Activated CD4-positive, alpha-beta T cell treated with anti-CD3 and anti-CD28 coated beads for 4 hours (primary cell): ENCODE measurements at regions not wholly inside any gene's neighbourhood (a gene's known extent, or its start where the extent isn't known, plus 50 kb on each side); places are given as distances from the start of the nearest gene placed in this dataset.
"Not testable (repeated sequence)": the region's sequence is repeated elsewhere in the genome, so short reads cannot be mapped to it uniquely, and the experiment has no call there.

Experiments
- DNase-seq, 2 donors: peaks; one replicate each; pipeline ENCODE4 v3.0.0-alpha.2; 2020

DNA sequence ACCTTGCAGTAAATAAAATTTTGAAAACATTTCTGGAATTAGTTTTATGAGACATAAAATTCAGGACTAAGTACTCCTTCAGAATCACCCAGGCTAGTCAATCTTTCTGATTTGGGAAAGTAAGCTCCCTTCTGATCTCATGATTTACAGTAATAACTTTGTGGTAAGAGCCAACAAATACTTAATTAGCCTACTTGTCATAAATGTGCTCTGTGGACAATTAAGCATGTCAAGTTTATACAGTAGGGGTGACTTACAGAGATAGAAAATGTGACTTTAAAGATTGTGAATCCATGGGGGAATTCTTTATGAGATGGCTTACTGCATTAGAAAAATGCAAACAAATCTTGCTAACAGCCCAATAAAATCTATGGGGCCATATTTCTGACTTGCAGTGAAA, 616.9 kb upstream of the GHITM start:
- DNase-seq = no peak

GRCh38 chr10:83522881-83523386, 616.4 kb upstream of the GHITM start:
- DNase-seq = no peak

- no peak for DNase-seq
Measured at GRCh38 chr10:83527934-83528333, 611.4 kb upstream of the GHITM start.

GRCh38 chr10:83533290-83533689, 606.0 kb upstream of the GHITM start:
- DNase-seq = no peak

GRCh38 chr10:83536426-83536825, 602.9 kb upstream of the GHITM start:
- no peak for DNase-seq

GRCh38 chr10:83538047-83538446, 601.3 kb upstream of the GHITM start:
- no peak for DNase-seq

GRCh38 chr10:83539528-83540308, 599.6 kb upstream of the GHITM start:
- DNase-seq = no peak

- DNase-seq = no peak
Measured at GRCh38 chr10:83541046-83541445, 598.3 kb upstream of the GHITM start.

DNA sequence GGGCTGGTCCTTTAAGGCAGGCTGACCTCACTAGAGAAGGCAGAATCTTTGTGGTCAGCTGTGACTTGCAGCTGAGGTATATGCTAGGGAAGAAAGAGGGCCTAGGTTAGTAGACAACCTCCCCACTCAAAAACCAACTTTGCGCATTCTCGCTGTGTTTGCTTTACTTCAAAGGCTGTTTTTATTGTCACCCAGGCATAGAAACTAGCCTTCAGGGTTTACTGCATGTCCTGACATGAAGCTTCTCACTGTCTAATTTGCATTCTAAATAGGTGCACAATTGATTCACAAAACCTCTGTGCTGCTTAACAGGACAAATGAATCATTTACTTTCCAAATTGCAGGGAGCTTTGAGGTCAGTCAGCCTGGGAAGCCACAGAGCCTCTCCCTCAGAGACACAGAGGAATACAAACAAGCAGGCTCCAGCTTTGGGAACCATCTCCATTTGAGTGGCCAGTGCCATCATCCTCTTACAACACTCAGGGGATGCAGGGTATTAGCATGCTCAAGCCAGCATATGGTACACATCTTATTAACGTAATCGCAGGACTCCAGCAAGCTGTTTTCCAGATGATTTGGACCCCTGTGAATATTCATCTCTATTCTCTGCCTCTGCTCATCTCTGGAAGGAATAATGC, 596.4 kb upstream of the GHITM start:
- no peak for DNase-seq

DNA sequence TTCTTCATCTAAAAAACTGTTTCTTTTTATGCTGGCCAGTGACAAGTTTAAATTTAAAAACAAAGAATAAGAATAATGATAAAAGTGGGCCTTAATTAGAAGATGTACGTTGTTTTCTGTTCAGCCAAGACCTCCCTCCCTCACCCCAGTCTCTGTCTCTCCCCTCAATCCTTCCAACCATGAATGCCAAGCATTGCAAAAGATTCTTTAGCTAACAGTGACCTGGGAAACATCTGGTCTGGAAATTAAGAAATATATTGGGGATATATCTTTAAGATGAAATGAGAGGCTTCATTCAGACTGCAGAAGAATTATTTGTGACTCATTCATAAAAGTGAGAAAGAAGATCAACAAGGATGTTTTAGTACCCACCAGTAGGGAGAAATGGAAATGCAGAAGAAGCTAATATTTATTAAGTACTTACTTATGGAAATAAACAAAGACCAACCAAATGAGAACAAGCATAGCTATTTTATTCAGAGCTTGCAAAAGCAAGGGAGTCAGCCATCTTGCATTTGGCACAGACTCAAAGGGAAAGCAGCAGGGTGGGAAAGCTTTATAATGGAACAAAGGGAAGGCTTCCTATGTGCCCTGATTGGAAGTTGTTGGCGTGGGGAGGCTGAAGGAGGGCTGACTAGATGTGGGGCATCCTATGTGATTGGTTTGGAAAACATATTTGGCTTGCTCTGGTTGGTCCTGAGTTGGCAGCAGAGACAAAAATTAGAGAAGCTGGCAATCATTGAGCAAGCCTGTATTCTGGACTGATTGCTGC, 595.4 kb upstream of the GHITM start:
- no peak for DNase-seq

- no peak for DNase-seq
Measured at GRCh38 chr10:83545901-83546391, 593.4 kb upstream of the GHITM start.

- DNase-seq = not testable (repeated sequence)
Measured at GRCh38 chr10:83551190-83551589, 588.1 kb upstream of the GHITM start.

GRCh38 chr10:83553366-83553765, 585.9 kb upstream of the GHITM start:
- no peak for DNase-seq

DNA sequence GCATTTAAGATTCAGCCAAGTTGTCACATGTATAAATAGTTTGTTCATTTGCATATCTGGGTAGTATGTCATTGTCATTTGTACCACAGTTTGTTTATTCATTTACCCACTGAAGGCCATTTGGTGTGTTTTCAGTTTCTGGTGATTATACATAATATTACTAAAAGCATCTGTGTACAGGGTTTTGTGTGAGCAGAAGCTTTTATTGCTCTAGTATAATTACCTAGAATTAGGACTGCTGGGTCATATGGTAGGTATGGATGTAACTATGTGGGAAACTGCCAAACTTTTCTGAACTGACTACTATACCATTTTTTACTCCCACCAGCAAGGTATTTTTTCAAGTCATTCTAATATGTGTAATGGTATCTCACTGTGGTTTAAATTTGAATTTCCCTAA, 584.0 kb upstream of the GHITM start:
- DNase-seq = no peak

DNA sequence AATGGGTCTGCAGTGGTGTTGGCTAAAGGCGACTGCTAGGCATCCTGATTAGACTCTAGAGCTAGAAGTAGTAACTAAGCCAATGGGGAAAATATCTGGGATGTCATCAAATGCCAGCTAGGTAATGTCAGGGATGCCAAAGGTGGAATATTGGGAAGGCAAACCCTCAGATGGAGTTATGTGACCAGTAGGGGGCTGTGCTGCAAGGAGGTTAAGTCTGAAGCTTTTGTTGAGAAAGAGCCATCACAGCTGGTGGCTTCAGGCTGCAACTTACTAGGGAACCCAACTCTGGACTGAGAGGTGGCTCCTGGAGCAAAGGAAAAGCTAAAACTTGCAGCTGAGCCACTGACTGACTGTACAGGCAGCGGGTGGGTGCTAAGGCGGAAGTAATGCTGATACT, 576.9 kb upstream of the GHITM start:
- DNase-seq = no peak

DNA sequence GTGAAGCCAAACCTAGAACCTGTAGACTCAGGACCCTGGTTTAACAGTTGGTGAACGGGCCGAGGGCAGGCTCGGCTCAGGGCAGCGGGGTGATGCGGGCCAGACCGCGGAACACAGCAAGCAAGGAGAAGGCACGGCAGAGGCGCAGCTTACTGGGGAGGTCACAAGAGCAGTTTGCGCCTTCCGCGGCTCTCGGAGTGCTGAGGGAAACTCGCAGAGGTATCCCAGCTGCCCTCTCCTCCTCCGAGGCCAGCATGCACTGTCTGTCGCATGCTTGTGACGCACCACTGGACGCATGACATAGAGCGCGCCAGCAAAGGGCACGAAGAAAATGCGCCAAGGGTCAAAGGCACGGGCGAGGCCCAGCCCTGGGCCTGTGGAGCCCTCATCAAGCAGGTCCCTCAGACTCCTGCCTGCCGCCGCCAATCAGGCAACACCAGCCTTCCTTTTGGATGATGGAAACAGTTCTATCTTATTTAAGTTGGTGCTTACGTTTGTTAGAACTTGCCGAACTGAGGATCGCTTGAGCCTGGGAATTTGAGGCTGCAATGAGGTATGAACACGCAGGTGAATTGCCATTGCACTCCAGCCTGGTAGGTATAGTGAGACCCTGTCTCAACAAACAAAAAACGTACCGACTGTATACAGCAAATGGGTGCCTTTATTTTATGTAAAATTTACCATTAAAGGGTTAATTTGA, 574.3 kb upstream of the GHITM start:
- no peak for DNase-seq

DNA sequence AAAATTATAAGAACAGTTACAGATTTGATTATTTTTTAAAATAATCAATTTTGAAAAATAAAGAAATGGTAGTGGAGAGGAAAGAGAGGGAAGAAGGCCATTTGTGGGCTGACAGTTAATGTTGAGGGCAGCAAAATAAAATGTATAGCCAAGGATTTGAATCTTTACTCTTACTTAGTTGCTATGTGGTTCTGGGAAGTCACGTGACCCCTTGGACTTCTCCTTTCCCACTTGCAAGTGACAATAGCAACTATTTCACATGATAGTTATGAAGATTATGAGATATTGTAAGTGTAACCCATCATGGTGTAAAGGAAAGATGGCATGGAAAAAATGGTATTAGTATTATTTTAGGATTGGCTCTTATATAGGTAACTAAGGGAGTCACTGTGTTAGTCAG, 567.3 kb upstream of the GHITM start:
- no peak for DNase-seq

- no peak for DNase-seq
Measured at GRCh38 chr10:83574770-83575169, 564.5 kb upstream of the GHITM start.

DNA sequence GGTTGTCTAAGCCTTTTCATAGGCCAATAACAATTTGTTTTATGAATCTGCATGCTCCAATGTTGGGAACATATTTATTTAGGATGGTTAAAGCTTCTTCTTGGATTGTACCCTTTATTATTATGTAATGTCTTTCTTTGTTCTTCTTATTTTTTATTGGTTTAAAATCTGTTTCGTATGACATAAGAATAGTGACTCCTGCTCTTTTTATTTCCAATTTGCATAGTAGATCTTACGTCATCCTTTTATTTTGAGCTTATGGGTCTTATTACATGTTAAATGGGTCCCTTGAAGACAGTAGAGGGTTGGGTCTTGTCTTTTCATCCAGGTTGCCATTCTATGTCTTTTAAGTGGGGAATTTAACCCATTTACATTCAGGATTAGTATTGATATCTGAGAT, 561.9 kb upstream of the GHITM start:
- no peak for DNase-seq

- no peak for DNase-seq
Measured at GRCh38 chr10:83580373-83581012, 558.8 kb upstream of the GHITM start.

GRCh38 chr10:83582407-83583095, 556.8 kb upstream of the GHITM start:
- DNase-seq = no peak

GRCh38 chr10:83585686-83586085, 553.6 kb upstream of the GHITM start:
- DNase-seq = no peak
